ENCODE measurements at regions not wholly inside any gene's neighbourhood (a gene's known extent, or its start where the extent isn't known, plus 50 kb on each side); places are given as distances from the start of the nearest gene placed in this dataset.

DNA sequence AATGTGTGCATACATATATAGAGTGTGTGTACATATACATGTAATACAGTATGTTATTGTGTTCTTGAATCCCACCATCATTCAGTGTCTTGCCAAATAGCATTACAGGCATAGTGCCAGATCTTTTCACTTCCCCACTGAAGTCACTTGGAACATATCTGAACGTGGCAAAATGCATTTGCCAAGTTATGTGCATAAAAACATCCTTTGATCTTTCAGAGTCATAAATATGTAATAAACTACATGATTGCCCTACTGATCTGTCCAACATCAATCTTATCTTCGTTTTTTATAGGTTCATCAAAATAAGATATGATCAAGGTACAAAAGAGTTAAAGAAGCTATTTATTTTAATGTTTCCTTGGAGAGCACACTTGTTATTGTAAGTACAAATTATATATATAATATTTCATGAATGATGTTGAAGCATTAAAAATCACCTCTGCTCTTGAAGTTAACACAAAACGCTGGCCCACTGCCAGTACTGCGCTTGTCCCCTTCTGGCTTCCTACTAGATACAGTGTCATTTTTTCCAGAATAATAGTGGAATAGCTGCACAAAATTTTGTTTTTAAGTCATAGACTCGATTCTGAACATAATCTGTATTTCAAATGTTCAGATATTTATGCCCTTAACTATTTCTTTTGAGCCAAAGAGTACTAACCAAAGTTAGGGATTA is 549.5 kb upstream of the ARRDC4 start (continued):
- TF ChIP-seq ZSCAN30 (CRISPR knock-in tag; IDR thresholded peaks at IDR 0.05) (no peak), ZNF615 (CRISPR knock-in tag; IDR thresholded peaks at IDR 0.05; ENCODE audit: borderline replicate concordance) (no peak), ZNF382 (CRISPR knock-in tag; IDR thresholded peaks at IDR 0.05; ENCODE audit: borderline replicate concordance) (no peak), NRL (CRISPR knock-in tag; IDR thresholded peaks at IDR 0.05; ENCODE audit: borderline replicate concordance) (no peak), ZNF790 (CRISPR knock-in tag; IDR thresholded peaks at IDR 0.05; ENCODE audit: borderline replicate concordance) (no peak), NR2F1 (CRISPR knock-in tag; IDR thresholded peaks at IDR 0.05) (no peak), DZIP1 (CRISPR knock-in tag; IDR thresholded peaks at IDR 0.05) (no peak)

- POLR2A ChIA-PET, result no interaction called here
- no peaks in the 10 kb centered on the region for H4K20me1 ChIP-seq (ENCODE audit: insufficient read depth, low read length)
- CTCF ChIA-PET (ENCODE audit: low intra/inter-chr PET ratio, low total read pairs), result no interaction called here
- in situ Hi-C loops (cut with HindIII; ENCODE audit: extremely low pct_ligation_motif_present, low pct_unique_long_range_greater_than_20kb) (no loop called here), intact Hi-C loops (cut with micrococcal nuclease; ENCODE audit: unreplicated experiment) (no loop called here)
- no peak overlapping the region for H3K4me2 ChIP-seq (ENCODE audit: low read depth, low read length)
- H3K4me1 ChIP-seq (ENCODE audit: insufficient read depth, low read length), result no peaks in the 10 kb centered on the region
- no peak overlapping the region for H3K27ac ChIP-seq (ENCODE audit: extremely low read length, insufficient read depth, low read length)
- H3K9me3 ChIP-seq (ENCODE audit: low read length), result peaks cover 49% of the 10 kb centered on the region
- no peak overlapping the region for H2AFZ ChIP-seq (ENCODE audit: low read length)
- H3K36me3 ChIP-seq (replicated peaks in 1 of 2; ENCODE audit: control insufficient read depth in 1 of 2, insufficient read depth in 2 of 2, low read length in 2 of 2), result no peaks in the 10 kb centered on the region
- FAIRE-seq (no peak), DNase-seq (ENCODE audit: low spot score) (no peak), ATAC-seq (no peak)
- TF ChIP-seq CCAR2 (optimal IDR thresholded peaks at IDR 0.05; ENCODE audit: low read depth, low read length) (no peak), SKI (IDR thresholded peaks at IDR 0.05; ENCODE audit: partially characterized antibody) (no peak), AKAP8 (CRISPR knock-in tag; IDR thresholded peaks at IDR 0.05) (no peak), ZNF264 (CRISPR knock-in tag; IDR thresholded peaks at IDR 0.05) (no peak), CERS6 (CRISPR knock-in tag; IDR thresholded peaks at IDR 0.05) (no peak), MIER2 (CRISPR knock-in tag; IDR thresholded peaks at IDR 0.05) (no peak), ZNF549 (CRISPR knock-in tag; IDR thresholded peaks at IDR 0.05) (no peak), PLSCR1 (CRISPR knock-in tag; IDR thresholded peaks at IDR 0.05; ENCODE audit: borderline replicate concordance) (no peak)
- H3K9ac ChIP-seq (ENCODE audit: insufficient read depth, low read depth, low read length), result no peak overlapping the region
- no peaks in the 10 kb centered on the region for H3K79me2 ChIP-seq (ENCODE audit: insufficient read depth, low read length)
- H3K4me3 ChIP-seq (replicated peaks in 1 of 3; ENCODE audit: insufficient read depth in 1 of 3, low read depth in 2 of 3, low read length in 3 of 3), result no peak overlapping the region
- no TSS peak for BruUV-seq (replicated peaks)
- no peaks in the 10 kb centered on the region for H3K27me3 ChIP-seq (ENCODE audit: control insufficient read depth in 1 of 2, insufficient read depth in 2 of 2, low read length in 2 of 2)
- 0% methylated on average over 1 of the region's 1 CpG for WGBS (ENCODE audit: low lambda C conversion rate)
Observed at GRCh38 chr15:97420130-97420529, 540.4 kb upstream of the ARRDC4 start.

Measured in HepG2 (cell line).